DND-41 (cell line): ENCODE measurements at regions not wholly inside any gene's neighbourhood (a gene's known extent, or its start where the extent isn't known, plus 50 kb on each side); places are given as distances from the start of the nearest gene placed in this dataset.

Experiments used
- ATAC-seq: fragments of 200-7000 bp; cut with Tn5 transposase; 3 replicates; pipeline ENCODE4 v1.9.1; 2021; ENCODE audit warnings: low read depth; ENCODE audit not compliant: insufficient read depth
- DNase-seq: peaks from one replicate; pipeline ENCODE4 v3.0.0-alpha.2; 2020
- H2AFZ ChIP-seq: 2 replicates; pipeline ENCODE4 v1.6.0; 2012; ENCODE audit warnings: low read depth, low read length
- H3K27ac ChIP-seq: 2 replicates; pipeline ENCODE4 v1.5.1; 2012; ENCODE audit warnings: low read length, inconsistent platforms
- H3K27me3 ChIP-seq: fragments of 200-600 bp; sonication (generic); 2 replicates; pipeline ENCODE4 v1.6.0; 2012; ENCODE audit warnings: low read length, mild to moderate bottlenecking, inconsistent platforms; ENCODE audit not compliant: insufficient read depth, poor library complexity
- H3K36me3 ChIP-seq: 2 replicates; pipeline ENCODE4 v1.5.1; 2012; ENCODE audit warnings: low read length, inconsistent platforms; ENCODE audit not compliant: insufficient read depth
- H3K4me1 ChIP-seq: 2 replicates; pipeline ENCODE4 v1.5.1; 2012; ENCODE audit warnings: mild to moderate bottlenecking, low read length; ENCODE audit not compliant: insufficient read depth
- H3K4me2 ChIP-seq: 2 replicates; pipeline ENCODE4 v1.6.0; 2012; ENCODE audit warnings: mild to moderate bottlenecking, moderate library complexity, low read length, inconsistent platforms; ENCODE audit not compliant: insufficient read depth
- H3K4me3 ChIP-seq, 2 experiments: fragments of 200-600 bp in 1 of 2; shearing (Covaris generic) in 1 of 2; 2 replicates each; pipeline ENCODE4 v1.5.1; 2012 to 2016; ENCODE audit warnings: inconsistent platforms in 2 of 2, low read length in 2 of 2, mild to moderate bottlenecking in 2 of 2, low read depth in 1 of 2, moderate library complexity in 1 of 2
- H3K79me2 ChIP-seq: 2 replicates; pipeline ENCODE4 v1.6.0; 2012; ENCODE audit warnings: low read length, inconsistent platforms; ENCODE audit not compliant: insufficient read depth
- H3K9ac ChIP-seq: 2 replicates; pipeline ENCODE4 v1.6.0; 2012; ENCODE audit warnings: low read depth, mild to moderate bottlenecking, inconsistent platforms, low read length, moderate library complexity
- H3K9me3 ChIP-seq: 2 replicates; pipeline ENCODE4 v1.5.1; 2012; ENCODE audit warnings: low read length, moderate library complexity, mild to moderate bottlenecking, inconsistent platforms; ENCODE audit not compliant: insufficient read depth, severe bottlenecking
- H4K20me1 ChIP-seq: 2 replicates; pipeline ENCODE4 v1.6.0; 2012; ENCODE audit warnings: low read length; ENCODE audit not compliant: insufficient read depth
- EZH2 ChIP-seq: IDR thresholded peaks from 3 replicates; pipeline ENCODE4 v1.6.1; 2012; ENCODE audit warnings: borderline replicate concordance, low read depth, mild to moderate bottlenecking, moderate library complexity, low read length, inconsistent platforms; ENCODE audit not compliant: severe bottlenecking
- TF ChIP-seq, protein P1 (sequence below): IDR thresholded peaks from 2 replicates; pipeline ENCODE4 v1.5.1; 2012; ENCODE audit warnings: borderline replicate concordance, low read length, moderate library complexity, mild to moderate bottlenecking; ENCODE audit not compliant: poor library complexity, severe bottlenecking; ENCODE audit errors: extremely low read depth

DNA sequence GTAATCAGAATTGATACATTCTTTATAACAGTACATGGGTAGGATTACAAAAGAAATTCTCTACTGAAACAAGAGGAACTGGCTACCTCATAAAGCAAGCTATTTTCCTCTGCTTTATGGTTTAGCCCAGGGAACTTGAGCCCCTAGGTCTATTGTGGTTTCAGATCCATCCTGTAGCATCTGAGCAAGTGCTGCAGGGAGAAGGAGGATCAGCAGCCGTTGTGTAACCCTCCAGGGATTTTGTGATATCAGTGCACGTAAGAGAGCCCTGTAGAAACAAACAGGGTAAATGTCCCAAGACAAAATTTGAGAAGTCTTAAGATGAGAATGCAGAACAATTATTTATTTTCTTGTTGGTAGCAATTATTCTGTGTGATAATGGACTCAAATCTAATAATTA, 165.2 kb upstream of the DEFB112 start:
- H3K27ac ChIP-seq: no peak overlapping the region
- no peaks in the 10 kb centered on the region for H3K9me3 ChIP-seq
- no peak overlapping the region for H3K4me3 ChIP-seq
- H3K79me2 ChIP-seq: no peaks in the 10 kb centered on the region
- no peak for DNase-seq
- no peak overlapping the region for H3K9ac ChIP-seq
- TF ChIP-seq, protein P1, sequence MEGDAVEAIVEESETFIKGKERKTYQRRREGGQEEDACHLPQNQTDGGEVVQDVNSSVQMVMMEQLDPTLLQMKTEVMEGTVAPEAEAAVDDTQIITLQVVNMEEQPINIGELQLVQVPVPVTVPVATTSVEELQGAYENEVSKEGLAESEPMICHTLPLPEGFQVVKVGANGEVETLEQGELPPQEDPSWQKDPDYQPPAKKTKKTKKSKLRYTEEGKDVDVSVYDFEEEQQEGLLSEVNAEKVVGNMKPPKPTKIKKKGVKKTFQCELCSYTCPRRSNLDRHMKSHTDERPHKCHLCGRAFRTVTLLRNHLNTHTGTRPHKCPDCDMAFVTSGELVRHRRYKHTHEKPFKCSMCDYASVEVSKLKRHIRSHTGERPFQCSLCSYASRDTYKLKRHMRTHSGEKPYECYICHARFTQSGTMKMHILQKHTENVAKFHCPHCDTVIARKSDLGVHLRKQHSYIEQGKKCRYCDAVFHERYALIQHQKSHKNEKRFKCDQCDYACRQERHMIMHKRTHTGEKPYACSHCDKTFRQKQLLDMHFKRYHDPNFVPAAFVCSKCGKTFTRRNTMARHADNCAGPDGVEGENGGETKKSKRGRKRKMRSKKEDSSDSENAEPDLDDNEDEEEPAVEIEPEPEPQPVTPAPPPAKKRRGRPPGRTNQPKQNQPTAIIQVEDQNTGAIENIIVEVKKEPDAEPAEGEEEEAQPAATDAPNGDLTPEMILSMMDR: no peak
- no peak for TF ChIP-seq EZH2
- no peak for ATAC-seq
- H3K4me1 ChIP-seq: no peaks in the 10 kb centered on the region
- H4K20me1 ChIP-seq: no peaks in the 10 kb centered on the region
- H2AFZ ChIP-seq: no peak overlapping the region
- no peaks in the 10 kb centered on the region for H3K27me3 ChIP-seq
- H3K4me2 ChIP-seq: no peak overlapping the region
- no peaks in the 10 kb centered on the region for H3K36me3 ChIP-seq

DNA sequence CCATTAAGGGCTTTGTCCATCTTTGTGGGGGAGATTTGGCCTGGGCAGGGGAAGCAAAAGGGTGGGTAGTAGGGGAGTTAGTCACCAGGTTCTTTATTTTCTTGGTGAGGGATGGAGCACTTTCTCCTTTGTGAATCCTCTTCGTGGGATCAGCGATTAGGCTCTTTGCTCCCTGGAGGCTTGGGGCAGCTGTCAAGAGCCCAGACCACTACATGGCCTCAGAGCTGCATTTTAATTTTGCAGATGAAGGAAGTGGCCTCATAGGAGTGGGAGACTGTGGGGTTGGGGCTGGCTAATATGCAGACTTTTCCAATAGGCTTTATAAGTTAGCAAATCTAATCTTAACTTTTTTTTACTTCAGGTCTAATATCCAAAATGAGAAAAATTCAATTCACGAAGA, 168.1 kb upstream of the DEFB112 start:
- no peak for DNase-seq
- Histone ChIP-seq H3K9me3 (no peaks in the 10 kb centered on the region), H3K4me3 (no peak overlapping the region), H3K79me2 (no peaks in the 10 kb centered on the region), H3K4me2 (no peak overlapping the region), H3K36me3 (no peaks in the 10 kb centered on the region), H2AFZ (no peak overlapping the region), H3K9ac (no peak overlapping the region), H3K27me3 (no peaks in the 10 kb centered on the region), H3K4me1 (no peaks in the 10 kb centered on the region), H3K27ac (no peak overlapping the region), H4K20me1 (no peaks in the 10 kb centered on the region)
- ATAC-seq: no peak
- TF ChIP-seq, protein P1: no peak
- TF ChIP-seq EZH2: no peak

DNA sequence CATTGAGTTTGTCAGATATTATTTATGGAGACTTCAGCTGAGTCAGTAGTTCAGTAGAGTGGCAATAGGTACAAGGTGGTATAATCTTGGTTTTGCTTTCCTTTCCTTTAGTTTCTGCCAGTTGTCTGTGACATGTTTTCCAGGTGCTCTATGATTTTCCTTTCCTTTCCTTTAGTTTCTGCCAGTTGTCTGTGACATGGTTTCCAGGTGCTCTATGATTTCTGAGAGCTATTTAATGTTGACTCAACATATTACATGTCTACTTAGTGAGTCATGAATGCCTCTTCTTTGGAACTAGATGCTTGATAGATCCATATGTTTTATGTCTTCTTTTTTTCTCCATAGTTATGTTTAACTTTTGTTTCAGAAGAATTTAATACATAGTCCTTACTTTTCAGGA, 186.4 kb upstream of the DEFB112 start:
- Histone ChIP-seq H3K9me3 (no peaks in the 10 kb centered on the region), H2AFZ (no peak overlapping the region), H3K9ac (no peak overlapping the region), H4K20me1 (no peaks in the 10 kb centered on the region), H3K36me3 (no peaks in the 10 kb centered on the region), H3K79me2 (no peaks in the 10 kb centered on the region), H3K27me3 (no peaks in the 10 kb centered on the region), H3K4me2 (no peak overlapping the region), H3K4me3 (no peak overlapping the region), H3K27ac (no peak overlapping the region), H3K4me1 (no peaks in the 10 kb centered on the region)
- no peak for TF ChIP-seq EZH2
- TF ChIP-seq, protein P1: no peak
- no peak for ATAC-seq
- DNase-seq: no peak

DNA sequence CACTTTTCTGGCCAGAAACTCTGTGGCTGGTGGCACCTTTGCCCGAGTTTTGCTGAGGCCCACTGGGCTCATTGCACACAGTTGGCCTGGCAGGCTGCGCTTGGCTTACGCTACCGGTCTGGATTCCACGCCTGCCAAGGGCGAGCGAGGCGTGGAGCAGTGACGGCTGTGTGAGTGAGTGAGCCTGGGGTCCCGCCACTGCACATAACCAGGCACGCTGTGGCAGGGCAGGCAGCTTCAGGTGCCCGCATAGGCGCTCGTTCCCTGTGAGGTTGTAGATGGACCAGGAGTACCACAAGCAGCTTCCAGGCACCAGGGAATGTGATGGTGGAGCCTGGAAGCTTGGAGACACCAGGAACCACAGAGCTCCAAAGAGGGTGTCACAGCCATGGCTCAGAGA, 190.1 kb upstream of the DEFB112 start:
- H4K20me1 ChIP-seq: no peaks in the 10 kb centered on the region

More for the DNA sequence above, 190.1 kb upstream of the DEFB112 start:
- Histone ChIP-seq H3K27ac (no peak overlapping the region), H3K36me3 (no peaks in the 10 kb centered on the region), H3K4me2 (no peak overlapping the region), H2AFZ (no peak overlapping the region), H3K27me3 (no peaks in the 10 kb centered on the region), H3K9ac (no peak overlapping the region), H3K79me2 (no peaks in the 10 kb centered on the region), H3K4me3 (no peak overlapping the region), H3K9me3 (no peaks in the 10 kb centered on the region), H3K4me1 (no peaks in the 10 kb centered on the region)
- ATAC-seq (no peak), DNase-seq (no peak)
- TF ChIP-seq EZH2: no peak
- TF ChIP-seq, protein P1: no peak
